Heart left ventricle (tissue), 16 donors: ENCODE measurements at regions not wholly inside any gene's neighbourhood (a gene's known extent, or its start where the extent isn't known, plus 50 kb on each side); places are given as distances from the start of the nearest gene placed in this dataset.

Experiments used
- ATAC-seq, 4 donors: fragments of 200-7000 bp; cut with Tn5 transposase; one replicate each; pipeline ENCODE4 v1.9.1; 2020 to 2022; ENCODE audit warnings: moderate library complexity in 4 of 4, mild to moderate bottlenecking in 3 of 4, moderate number of reproducible peaks in 1 of 4
- DNase-seq, 5 donors: peaks; one replicate each; pipeline ENCODE4 v3.0.0-alpha.2; 2020
- H3K27ac ChIP-seq, 12 donors: fragments of 200-600 bp; sonication (generic) in 4 of 12; one replicate each; pipeline versions ENCODE4 v1.5.0 to v1.8.0; 2016 to 2022; ENCODE audit warnings: mild to moderate bottlenecking in 2 of 12
- H3K27me3 ChIP-seq, 9 donors: fragments of 200-600 bp; sonication (generic) in 2 of 9; one replicate each; pipeline versions ENCODE4 v1.5.1 to v1.8.0; 2016 to 2022; ENCODE audit warnings: mild to moderate bottlenecking in 3 of 9
- H3K36me3 ChIP-seq, 9 donors: fragments of 200-600 bp; sonication (generic) in 2 of 9; one replicate each; pipeline versions ENCODE4 v1.5.0 to v1.8.0; 2018 to 2022; ENCODE audit warnings: mild to moderate bottlenecking in 2 of 9
- H3K4me1 ChIP-seq, 12 donors: fragments of 200-600 bp; sonication (generic) in 4 of 12; one replicate each; pipeline versions ENCODE4 v1.5.0 to v1.8.0; 2016 to 2022; ENCODE audit warnings: mild to moderate bottlenecking in 3 of 12
- H3K4me3 ChIP-seq, 12 donors: fragments of 200-600 bp; sonication (generic) in 4 of 12; one replicate each; pipeline versions ENCODE4 v1.5.0 to v1.8.0; 2017 to 2022; ENCODE audit warnings: mild to moderate bottlenecking in 9 of 12, moderate library complexity in 4 of 12
- H3K9me3 ChIP-seq, 12 donors: fragments of 200-600 bp; sonication (generic) in 4 of 12; one replicate each; pipeline versions ENCODE4 v1.5.0 to v1.8.0; 2016 to 2022; ENCODE audit warnings: mild to moderate bottlenecking in 1 of 12
- POLR2A ChIP-seq, 2 donors: fragments of 450-650 bp; IDR thresholded peaks; one replicate each; pipeline ENCODE4 v1.6.1; 2017; ENCODE audit warnings: antibody characterized with exemption in 2 of 2, mild to moderate bottlenecking in 2 of 2, moderate library complexity in 2 of 2
- WGBS, 4 donors: extraction: QIAGEN DNeasy Blood & Tissue Kit in 2 of 4; methylation state at CpG; one replicate each; pipeline versions ENCODE4 v1.1.5 to v1.1.7; 2013 to 2018; 5-methylcytosine and 5-hydroxymethylcytosine counted together
- intact Hi-C, 10 donors: fragments of 100-400 bp; cut with DNase I; formaldehyde crosslinking; loops; one replicate each; pipeline versions ENCODE4 v1.11.1 to v1.14.2; 2022
- TF ChIP-seq, protein P1 (sequence below), 12 donors: fragments of 200-600 bp; sonication (generic) in 4 of 12; IDR thresholded peaks; one replicate each; pipeline versions ENCODE4 v1.5.0 to v1.8.0; 2018 to 2022; ENCODE audit warnings: antibody characterized with exemption in 12 of 12, mild to moderate bottlenecking in 5 of 12
- donor health status: ischemic (EF 13 %, LVEDD 7.1; RV severe dilation, severe dysfunction).
- donor health status: healthy with polysubstance abuse.
- donor health status: DM: no; HTN: yes; CAD: no.
- donor health status: DM: no; HTN: no; CAD: no.
- donor health status: ischemic (EF 25% LVEDD 6.9; RV normal size, moderate dysfunction).
- donor health status: ischemic (EF 25% LVEDD 5.7; RV mildly dilated, moderate dysfunction).
- donor health status: healthy.
- donor health status: DM: yes; HTN: yes; CAD: no.
- donor health status: ischemic (EF 35%, LVEDD 5.7; RV mildly dilated, moderate dysfunction).
- donor health status: nonischemic (EF 11% LVEDD 7.7; RV severe dilation, severe dysfunction).
- donor health status: DM: yes; HTN: yes; CAD: no.
- donor health status: PGD.
- donor health status: ischemic (EF 29% LVEDD 5.4; RV normal size, mild dysfunction).
- donor health status: nonischemic (EF 23%, LVEDD 6.1; RV moderate dilation, normal function).

DNA sequence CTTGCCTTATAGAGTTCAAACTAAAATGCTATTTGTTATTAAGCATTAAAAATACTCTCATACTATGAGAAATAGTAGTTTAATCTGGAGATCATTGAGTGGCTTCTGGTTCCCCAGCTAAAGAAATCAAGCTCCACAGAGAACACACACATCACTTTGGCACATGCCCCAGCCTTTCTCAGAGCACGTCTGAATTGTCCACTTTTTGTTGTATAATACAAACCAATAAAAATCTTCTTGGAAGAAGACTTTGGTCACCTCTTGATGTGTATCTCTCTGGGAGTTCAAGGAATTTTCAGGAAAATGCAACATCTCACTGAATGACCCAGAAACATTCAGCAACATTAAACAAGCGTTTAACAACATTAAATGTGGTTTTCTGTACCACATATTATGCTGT is 413.9 kb downstream of the GALC start:
- Histone ChIP-seq H3K36me3 (no peaks in the 10 kb centered on the region), H3K9me3 (peaks cover 0 to 3% (median 0%) of the 10 kb centered on the region in 12 donors), H3K4me1 (no peaks in the 10 kb centered on the region), H3K27ac (no peak overlapping the region), H3K4me3 (no peak overlapping the region), H3K27me3 (peaks cover 0 to 5% (median 0%) of the 10 kb centered on the region in 9 donors)
- ATAC-seq = no peak
- WGBS, 4 donors = 49 to 60% (median 58%) methylated on average over 2 of the region's 2 CpGs
- no peak for DNase-seq
- intact Hi-C loops = no loop called here
- no peak for TF ChIP-seq POLR2A (IDR thresholded peaks at IDR 0.05)
- TF ChIP-seq, protein P1, sequence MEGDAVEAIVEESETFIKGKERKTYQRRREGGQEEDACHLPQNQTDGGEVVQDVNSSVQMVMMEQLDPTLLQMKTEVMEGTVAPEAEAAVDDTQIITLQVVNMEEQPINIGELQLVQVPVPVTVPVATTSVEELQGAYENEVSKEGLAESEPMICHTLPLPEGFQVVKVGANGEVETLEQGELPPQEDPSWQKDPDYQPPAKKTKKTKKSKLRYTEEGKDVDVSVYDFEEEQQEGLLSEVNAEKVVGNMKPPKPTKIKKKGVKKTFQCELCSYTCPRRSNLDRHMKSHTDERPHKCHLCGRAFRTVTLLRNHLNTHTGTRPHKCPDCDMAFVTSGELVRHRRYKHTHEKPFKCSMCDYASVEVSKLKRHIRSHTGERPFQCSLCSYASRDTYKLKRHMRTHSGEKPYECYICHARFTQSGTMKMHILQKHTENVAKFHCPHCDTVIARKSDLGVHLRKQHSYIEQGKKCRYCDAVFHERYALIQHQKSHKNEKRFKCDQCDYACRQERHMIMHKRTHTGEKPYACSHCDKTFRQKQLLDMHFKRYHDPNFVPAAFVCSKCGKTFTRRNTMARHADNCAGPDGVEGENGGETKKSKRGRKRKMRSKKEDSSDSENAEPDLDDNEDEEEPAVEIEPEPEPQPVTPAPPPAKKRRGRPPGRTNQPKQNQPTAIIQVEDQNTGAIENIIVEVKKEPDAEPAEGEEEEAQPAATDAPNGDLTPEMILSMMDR (IDR thresholded peaks at IDR 0.05) = no peak

DNA sequence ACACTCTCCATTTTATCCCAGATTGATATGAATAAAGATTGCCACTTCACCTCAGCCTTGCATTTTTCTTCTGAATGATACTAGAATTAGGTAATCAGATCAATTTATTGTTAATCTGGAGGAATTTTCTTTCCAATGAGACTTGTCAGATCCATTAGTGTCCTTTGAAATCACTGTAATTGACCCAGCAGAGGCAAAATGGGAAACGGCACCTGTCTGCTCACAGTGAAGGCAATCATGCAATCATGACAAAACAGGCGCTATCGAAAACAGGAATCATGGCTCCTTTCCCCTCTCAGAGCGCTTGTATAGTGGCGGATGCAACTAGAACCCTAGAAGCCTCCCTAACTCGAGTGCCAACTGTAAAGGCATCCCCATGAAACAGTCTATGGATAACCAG is 417.6 kb downstream of the GALC start:
- intact Hi-C loops = no loop called here
- peaks cover 0 to 3% (median 0%) of the 10 kb centered on the region in 12 donors for H3K9me3 ChIP-seq
- H3K4me3 ChIP-seq = no peak overlapping the region
- no peaks in the 10 kb centered on the region for H3K4me1 ChIP-seq
- DNase-seq (no peak), ATAC-seq (no peak)
- no peak overlapping the region for H3K27ac ChIP-seq
- TF ChIP-seq POLR2A (IDR thresholded peaks at IDR 0.05) = no peak
- TF ChIP-seq, protein P1 (IDR thresholded peaks at IDR 0.05) = no peak
- H3K36me3 ChIP-seq = no peaks in the 10 kb centered on the region
- peaks cover 0 to 5% (median 0%) of the 10 kb centered on the region in 9 donors for H3K27me3 ChIP-seq
- WGBS, 4 donors = 81 to 84% (median 82%) methylated on average over 6 of the region's 6 CpGs

GRCh38 chr14:87573591-87573990 is 419.4 kb downstream of the GALC start:
- 61 to 70% (median 65%) methylated on average over 2 of the region's 2 CpGs for WGBS, 4 donors
- no peak for ATAC-seq

DNA sequence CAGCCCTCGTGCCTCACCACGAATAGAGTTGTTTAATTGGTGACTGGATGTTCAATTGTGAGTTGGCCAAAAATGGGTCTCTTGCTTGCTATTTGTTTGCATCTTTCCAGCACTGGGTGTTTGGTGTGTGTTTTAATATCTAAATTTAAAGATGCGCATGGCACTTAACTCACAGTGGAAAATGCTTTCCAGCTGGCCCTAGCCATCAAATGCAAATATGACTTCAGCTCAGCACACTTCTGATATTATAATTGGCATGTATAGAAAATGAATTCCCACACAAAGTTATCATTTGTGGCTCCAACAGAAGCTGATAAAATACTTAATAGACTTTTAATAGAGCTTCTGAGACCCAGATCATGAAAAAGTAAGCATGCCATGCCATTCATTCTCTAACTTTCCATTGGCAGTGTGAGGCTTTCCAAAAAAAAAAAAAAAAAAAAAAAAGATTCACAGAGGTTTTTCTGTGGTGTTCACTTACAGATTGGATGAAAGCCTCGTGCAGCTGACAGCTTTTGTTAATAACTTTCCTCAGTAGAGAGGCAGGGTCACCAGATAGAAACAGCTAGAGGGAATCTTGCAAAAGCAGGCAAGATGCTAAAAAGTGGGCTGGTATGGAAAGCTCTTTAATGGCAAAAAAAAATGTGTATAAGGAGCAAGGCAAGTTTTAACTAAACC is 425.2 kb downstream of the GALC start:
- no peaks in the 10 kb centered on the region for H3K27me3 ChIP-seq
- DNase-seq (no peak), ATAC-seq (no peak)
- TF ChIP-seq, protein P1 (IDR thresholded peaks at IDR 0.05) = no peak
- TF ChIP-seq POLR2A (IDR thresholded peaks at IDR 0.05) = no peak
- 50 to 56% (median 51%) methylated on average over 4 of the region's 4 CpGs for WGBS, 4 donors
- no peaks in the 10 kb centered on the region for H3K36me3 ChIP-seq
- H3K4me1 ChIP-seq = peaks cover 0 to 2% (median 0%) of the 10 kb centered on the region in 12 donors
- H3K4me3 ChIP-seq = no peak overlapping the region
- intact Hi-C loops = no loop called here
- peak overlapping the region in 1 of 12 donors; percentile 42 for H3K27ac ChIP-seq
- peaks cover 0 to 4% (median 0%) of the 10 kb centered on the region in 12 donors for H3K9me3 ChIP-seq

More at GRCh38 chr14:87573591-87573990, 419.4 kb downstream of the GALC start:
- intact Hi-C loops = no loop called here
- H3K27me3 ChIP-seq = peaks cover 0 to 5% (median 0%) of the 10 kb centered on the region in 9 donors
- H3K4me3 ChIP-seq = no peak overlapping the region
- no peaks in the 10 kb centered on the region for H3K36me3 ChIP-seq
- H3K9me3 ChIP-seq = peaks cover 0 to 3% (median 0%) of the 10 kb centered on the region in 12 donors
- H3K4me1 ChIP-seq = no peaks in the 10 kb centered on the region
- TF ChIP-seq, protein P1 (IDR thresholded peaks at IDR 0.05) = no peak
- no peak for TF ChIP-seq POLR2A (IDR thresholded peaks at IDR 0.05)
- no peak for DNase-seq
- no peak overlapping the region for H3K27ac ChIP-seq
